GM21619 (cell line): ENCODE measurements at regions not wholly inside any gene's neighbourhood (a gene's known extent, or its start where the extent isn't known, plus 50 kb on each side); places are given as distances from the start of the nearest gene placed in this dataset.
"Not testable (repeated sequence)": the region's sequence is repeated elsewhere in the genome, so short reads cannot be mapped to it uniquely, and the experiment has no call there.

Experiments used
- ATAC-seq: cut with Tn5 transposase; IDR thresholded peaks from one replicate; pipeline ENCODE4 v1.9.1; 2021; ENCODE audit not compliant: unreplicated experiment

DNA sequence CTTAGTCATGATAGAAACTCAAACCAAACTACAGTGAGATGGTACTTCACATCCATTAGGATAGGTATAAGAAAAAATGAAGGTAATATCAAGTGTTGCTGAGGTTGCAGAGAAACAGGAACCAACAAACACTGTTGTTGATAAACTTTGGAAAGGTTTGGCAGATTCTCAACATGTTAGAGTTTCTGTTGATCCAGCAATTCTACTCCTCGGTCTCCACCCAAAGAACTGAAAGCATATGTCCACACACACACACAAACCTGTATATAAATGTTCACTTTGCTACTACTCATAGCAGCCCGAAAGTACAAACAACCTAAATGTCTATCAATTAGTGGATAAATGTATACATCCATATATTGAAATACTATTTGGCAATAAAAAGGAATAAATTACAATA, 128.3 kb upstream of the CARMIL1 start:
- no peak for ATAC-seq

DNA sequence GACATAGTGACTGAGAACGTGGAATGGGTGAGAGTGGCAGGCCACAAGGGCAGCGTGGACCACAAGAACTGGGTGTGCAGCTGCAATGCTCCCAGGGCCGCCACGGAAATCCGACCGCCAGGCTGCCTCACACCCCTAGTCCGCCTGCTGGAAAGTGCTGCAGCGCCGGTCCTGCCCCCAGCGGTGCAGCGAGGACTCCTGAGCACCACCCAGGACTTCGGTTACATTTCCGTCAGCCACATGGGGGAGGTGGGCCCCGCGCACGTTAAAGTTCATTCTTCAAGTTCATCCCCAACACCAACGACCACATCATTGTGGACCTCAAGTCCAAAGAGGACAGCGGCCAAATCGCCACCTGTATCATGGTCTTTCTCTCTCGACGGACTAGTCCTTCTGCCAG, 126.1 kb upstream of the CARMIL1 start:
- ATAC-seq: no peak

DNA sequence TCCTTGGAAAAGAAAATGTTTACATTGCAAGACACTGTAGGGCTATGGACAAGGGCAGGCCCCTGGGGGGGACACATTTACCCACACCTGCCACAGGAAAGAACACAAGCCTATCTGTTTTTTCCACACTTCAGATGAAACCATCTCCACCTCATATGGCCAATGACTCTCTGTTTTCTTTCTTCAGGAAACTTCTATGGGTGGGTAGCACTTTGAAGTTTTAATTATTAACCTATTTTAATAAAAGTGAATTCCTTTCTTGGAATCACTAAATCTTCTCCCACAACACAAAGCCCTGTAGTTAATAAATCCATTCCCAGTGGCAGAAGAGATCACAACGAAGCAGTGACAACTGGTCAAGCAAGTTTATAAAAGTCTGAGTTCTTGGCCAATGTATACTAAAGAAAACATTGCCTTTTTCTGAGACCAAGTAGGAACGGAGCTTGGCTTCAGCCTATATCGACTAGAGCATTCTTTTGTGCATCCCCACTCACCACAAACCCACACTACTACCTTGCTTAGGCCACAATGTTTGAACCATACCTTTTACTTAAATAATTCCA, 125.1 kb upstream of the CARMIL1 start:
- no peak for ATAC-seq

GRCh38 chr6:25155211-25155610, 124.0 kb upstream of the CARMIL1 start:
- no peak for ATAC-seq

DNA sequence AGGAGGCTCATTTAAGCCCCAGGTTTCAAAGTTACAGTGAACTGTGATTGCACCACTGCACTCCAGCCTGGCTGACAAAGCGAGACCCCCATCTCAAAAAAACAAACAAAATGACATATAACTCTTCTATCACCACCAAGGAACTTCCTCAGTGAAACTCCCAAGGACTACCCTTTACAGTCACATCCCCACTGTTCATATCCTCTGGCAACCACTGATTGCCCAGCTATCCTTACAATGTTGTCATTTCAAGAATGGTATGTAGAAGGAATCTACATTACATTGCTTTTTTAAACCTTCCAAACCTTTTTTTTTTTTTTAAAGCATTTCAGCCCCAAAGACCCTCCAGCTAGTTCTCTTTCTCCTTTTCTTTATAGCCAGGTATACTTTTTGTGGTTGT, 123.1 kb upstream of the CARMIL1 start:
- ATAC-seq: no peak

DNA sequence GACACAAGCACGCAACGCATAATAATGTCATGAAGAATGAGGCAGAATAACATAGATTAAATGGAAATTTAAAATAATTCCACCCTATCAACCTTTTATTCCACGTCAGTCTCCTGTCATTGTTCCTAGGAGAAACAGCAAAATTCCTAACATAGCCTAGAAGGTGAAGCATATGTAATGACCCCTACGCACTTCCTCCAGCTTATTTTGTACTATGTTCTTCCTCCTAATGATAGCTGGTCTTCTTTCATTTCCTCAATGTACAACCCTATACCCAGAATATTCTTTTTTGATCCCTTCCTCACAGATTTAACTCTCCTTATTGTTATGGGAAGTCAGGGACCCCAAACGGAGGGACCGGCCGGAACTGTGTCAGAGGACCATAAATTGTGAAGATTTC, 122.0 kb upstream of the CARMIL1 start:
- ATAC-seq: no peak

GRCh38 chr6:25157842-25158241, 121.3 kb upstream of the CARMIL1 start:
- ATAC-seq: no peak

GRCh38 chr6:25160134-25160533, 119.0 kb upstream of the CARMIL1 start:
- not testable (repeated sequence) for ATAC-seq

DNA sequence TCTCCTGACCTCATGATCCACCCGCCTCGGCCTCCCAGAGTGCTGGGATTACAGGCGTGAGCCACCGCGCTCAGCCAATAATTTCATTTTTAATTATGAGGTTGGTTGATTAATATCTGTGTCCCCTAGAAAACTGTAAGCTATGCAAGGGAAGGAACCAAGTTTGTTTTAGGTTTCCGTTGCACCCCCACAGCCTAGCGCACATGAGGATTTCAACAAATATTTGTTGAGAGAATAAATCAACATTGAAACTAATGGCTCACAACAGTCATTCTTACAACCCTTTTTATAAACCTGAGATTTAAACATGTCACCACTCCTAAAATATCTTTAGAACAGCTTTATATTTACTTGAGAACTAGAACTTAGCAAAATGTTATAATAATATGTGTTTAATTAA, 114.0 kb upstream of the CARMIL1 start:
- ATAC-seq: no peak

DNA sequence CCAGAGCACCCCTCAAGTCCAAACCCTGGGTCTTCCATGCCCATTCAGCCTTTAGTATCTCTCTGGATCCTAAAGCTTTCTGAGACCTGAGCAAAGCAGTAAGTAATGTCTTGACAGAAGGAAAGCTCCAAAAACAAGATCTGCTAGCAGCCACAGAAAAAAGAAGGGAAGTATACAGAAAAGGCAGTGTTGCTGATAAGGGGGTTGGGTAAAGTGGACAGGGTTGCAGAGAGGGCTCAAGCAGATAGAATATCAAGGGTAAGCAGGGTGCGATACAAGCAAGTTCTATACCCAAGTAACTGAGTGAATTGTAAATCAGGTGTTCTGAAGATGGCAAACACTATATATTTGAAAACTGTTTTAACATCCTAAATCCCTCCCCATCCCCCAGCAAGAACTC, 113.4 kb upstream of the CARMIL1 start:
- ATAC-seq: no peak

GRCh38 chr6:25166955-25167748, 112.0 kb upstream of the CARMIL1 start:
- ATAC-seq: no peak

DNA sequence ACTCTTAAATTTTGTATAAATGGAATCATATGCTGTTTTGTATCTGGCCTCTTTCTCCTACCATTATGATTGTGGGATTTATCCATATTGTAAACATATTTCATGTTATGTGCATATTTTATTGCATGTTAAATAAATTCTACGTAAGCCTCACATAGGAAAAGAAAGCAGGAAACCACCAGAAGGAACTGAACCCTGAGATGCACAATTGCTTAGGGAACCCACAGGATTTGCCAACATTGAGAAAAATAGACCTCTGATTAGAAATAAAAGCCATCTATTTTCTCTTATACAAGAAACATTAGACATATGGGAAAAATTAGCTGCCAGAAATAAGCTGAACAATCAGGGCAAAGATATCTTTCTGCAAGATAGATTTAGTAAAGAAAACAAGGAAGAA, 111.2 kb upstream of the CARMIL1 start:
- no peak for ATAC-seq

GRCh38 chr6:25168637-25169036, 110.5 kb upstream of the CARMIL1 start:
- ATAC-seq: no peak

- no peak for ATAC-seq
Observed at GRCh38 chr6:25169553-25169952, 109.6 kb upstream of the CARMIL1 start.

DNA sequence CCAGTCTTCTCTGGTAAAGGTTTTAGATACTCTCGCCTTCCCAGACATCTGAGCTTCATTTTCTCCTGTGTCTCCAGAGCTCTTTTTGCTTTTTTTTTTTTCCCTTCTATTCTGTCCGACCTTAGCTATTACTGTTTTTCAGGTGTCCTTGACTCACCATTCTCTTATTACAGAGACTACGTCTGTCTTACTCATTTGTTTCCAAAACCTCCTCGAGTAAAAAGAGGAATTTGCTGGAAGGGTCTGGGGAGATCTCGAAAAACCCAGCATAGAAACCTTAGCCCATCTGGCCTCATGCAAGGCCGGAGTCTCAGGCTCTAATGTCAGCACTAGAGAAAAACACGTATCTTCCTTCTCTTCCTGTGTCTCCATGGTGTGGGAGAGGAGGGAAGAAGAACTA, 109.2 kb upstream of the CARMIL1 start:
- no peak for ATAC-seq

- no peak for ATAC-seq
Observed at GRCh38 chr6:25170640-25171039, 108.5 kb upstream of the CARMIL1 start.

- no peak for ATAC-seq
Observed at GRCh38 chr6:25171301-25171700, 107.9 kb upstream of the CARMIL1 start.

- no peak for ATAC-seq
Observed at GRCh38 chr6:25172819-25173218, 106.4 kb upstream of the CARMIL1 start.

- no peak for ATAC-seq
Observed at GRCh38 chr6:25173246-25173645, 105.9 kb upstream of the CARMIL1 start.

DNA sequence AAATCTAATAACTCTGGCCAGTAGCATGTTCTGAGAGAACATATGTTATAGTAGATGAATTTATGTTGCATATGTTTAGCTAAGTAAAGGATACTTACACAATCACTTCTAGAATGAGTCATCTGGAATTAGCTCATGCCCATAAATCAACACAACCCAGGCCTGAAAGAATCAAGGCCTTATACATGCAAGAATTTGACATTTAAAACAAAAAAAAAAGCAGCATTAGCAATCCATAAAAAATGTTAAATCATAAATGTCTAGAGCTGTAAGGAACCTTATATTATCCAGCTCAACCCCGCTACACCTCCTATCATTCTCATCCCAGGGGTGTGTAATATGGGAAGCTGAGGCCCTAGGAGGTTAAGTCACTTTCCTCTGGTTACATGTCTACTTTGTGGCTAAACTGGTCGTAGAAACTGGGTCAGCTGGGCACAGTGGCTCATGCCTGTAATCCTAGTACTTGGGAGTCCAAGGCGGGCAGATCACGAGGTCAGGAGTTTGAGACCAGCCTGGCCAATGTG, 105.2 kb upstream of the CARMIL1 start:
- ATAC-seq: no peak

GRCh38 chr6:25174678-25175077, 104.5 kb upstream of the CARMIL1 start:
- ATAC-seq: no peak

GRCh38 chr6:25175196-25175595, 104.0 kb upstream of the CARMIL1 start:
- ATAC-seq: no peak

DNA sequence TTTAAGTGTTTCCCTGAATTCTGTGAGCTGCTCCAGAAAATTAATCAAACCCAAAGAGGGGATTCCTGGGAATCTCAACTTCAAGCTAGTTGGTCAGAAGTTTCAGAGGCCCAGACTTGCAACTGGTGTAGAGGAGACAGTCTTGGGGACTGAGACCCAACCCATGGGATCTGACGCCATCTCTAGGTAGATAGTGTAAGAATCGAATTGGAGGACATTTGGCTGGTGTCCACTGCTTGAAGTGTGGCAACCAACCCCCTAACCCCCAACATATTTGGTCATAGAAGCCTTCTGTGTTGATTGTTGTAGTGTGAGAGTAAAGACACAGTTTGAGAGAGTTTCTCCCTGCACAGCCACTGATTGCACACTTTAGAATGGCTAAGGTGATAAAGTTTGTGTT, 103.5 kb upstream of the CARMIL1 start:
- no peak for ATAC-seq
